ENCODE measurements at regions not wholly inside any gene's neighbourhood (a gene's known extent, or its start where the extent isn't known, plus 50 kb on each side); places are given as distances from the start of the nearest gene placed in this dataset.

DNA sequence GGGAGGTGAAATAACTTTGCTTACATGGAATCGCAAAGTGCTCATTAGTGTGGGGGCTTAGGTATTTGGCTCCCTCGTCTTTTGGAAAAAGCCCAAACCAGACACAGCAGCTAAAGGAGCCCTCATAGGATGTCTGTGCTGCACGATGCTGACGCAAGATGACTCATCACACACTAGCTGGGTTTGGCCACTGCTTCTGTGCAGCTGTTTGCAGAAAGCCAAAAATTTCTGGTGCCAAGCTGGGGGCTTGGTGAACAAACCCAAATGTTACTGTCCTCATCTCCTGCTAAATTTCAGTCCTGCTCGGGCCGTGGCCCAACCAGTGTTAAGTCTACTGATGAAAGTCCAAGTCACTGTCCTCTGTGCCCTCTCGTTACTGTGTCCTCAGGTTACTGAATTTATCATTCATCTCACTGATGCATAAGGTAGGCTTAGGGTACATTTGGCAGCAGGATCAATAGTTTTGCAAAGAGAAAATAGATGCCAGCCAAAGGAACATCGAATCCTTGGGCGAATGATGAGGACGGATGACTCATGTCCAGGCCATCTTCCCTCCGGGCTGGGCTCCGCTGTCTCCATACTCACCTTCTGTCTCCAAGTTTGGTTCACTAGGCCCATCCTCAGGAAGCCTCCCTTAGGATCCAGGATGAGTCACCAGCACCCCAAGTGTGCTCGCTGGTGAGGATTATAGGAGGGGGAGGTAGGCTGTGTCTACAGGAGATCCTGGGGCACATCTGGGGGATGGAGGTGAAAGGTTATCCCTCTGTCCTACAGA, 177.7 kb downstream of the ADSS2 start:
- TF ChIP-seq, protein P1, sequence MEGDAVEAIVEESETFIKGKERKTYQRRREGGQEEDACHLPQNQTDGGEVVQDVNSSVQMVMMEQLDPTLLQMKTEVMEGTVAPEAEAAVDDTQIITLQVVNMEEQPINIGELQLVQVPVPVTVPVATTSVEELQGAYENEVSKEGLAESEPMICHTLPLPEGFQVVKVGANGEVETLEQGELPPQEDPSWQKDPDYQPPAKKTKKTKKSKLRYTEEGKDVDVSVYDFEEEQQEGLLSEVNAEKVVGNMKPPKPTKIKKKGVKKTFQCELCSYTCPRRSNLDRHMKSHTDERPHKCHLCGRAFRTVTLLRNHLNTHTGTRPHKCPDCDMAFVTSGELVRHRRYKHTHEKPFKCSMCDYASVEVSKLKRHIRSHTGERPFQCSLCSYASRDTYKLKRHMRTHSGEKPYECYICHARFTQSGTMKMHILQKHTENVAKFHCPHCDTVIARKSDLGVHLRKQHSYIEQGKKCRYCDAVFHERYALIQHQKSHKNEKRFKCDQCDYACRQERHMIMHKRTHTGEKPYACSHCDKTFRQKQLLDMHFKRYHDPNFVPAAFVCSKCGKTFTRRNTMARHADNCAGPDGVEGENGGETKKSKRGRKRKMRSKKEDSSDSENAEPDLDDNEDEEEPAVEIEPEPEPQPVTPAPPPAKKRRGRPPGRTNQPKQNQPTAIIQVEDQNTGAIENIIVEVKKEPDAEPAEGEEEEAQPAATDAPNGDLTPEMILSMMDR (IDR thresholded peaks at IDR 0.05 in 2 of 3, conservative IDR thresholded peaks at IDR 0.05 in 1 of 3; ENCODE audit: control insufficient read depth in 2 of 3, extremely low read depth in 1 of 3, insufficient read depth in 1 of 3, low read depth in 3 of 3, low read length in 3 of 3) = no peak
- TF ChIP-seq, protein P2, sequence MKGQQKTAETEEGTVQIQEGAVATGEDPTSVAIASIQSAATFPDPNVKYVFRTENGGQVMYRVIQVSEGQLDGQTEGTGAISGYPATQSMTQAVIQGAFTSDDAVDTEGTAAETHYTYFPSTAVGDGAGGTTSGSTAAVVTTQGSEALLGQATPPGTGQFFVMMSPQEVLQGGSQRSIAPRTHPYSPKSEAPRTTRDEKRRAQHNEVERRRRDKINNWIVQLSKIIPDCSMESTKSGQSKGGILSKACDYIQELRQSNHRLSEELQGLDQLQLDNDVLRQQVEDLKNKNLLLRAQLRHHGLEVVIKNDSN (IDR thresholded peaks at IDR 0.05; ENCODE audit: borderline replicate concordance, extremely low read length, insufficient read depth, low read depth, low read length) = no peak
- TF ChIP-seq SPI1 (IDR thresholded peaks at IDR 0.05; ENCODE audit: borderline replicate concordance, insufficient read depth, low read depth, low read length) = no peak
- no peak for TF ChIP-seq HDAC2 (IDR thresholded peaks at IDR 0.05)
- TF ChIP-seq TBL1XR1 (IDR thresholded peaks at IDR 0.05; ENCODE audit: low read depth, low read length) = no peak
- TF ChIP-seq, protein P3, sequence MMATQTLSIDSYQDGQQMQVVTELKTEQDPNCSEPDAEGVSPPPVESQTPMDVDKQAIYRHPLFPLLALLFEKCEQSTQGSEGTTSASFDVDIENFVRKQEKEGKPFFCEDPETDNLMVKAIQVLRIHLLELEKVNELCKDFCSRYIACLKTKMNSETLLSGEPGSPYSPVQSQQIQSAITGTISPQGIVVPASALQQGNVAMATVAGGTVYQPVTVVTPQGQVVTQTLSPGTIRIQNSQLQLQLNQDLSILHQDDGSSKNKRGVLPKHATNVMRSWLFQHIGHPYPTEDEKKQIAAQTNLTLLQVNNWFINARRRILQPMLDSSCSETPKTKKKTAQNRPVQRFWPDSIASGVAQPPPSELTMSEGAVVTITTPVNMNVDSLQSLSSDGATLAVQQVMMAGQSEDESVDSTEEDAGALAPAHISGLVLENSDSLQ (IDR thresholded peaks at IDR 0.05) = no peak
- TF ChIP-seq, protein P4, sequence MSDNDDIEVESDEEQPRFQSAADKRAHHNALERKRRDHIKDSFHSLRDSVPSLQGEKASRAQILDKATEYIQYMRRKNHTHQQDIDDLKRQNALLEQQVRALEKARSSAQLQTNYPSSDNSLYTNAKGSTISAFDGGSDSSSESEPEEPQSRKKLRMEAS (IDR thresholded peaks at IDR 0.05; ENCODE audit: low read depth, low read length) = no peak
- TF ChIP-seq CREB1 (IDR thresholded peaks at IDR 0.05; ENCODE audit: low read depth) = no peak
